NCI-H345 treated with DMSO at 0.1 percent for 48 hours (cell line): ENCODE measurements at regions not wholly inside any gene's neighbourhood (a gene's known extent, or its start where the extent isn't known, plus 50 kb on each side); places are given as distances from the start of the nearest gene placed in this dataset.

Experiments
- DNase-seq: peaks from one replicate; lab custom pipeline; 2025; ENCODE audit not compliant: unreplicated experiment; lab: John Stamatoyannopoulos, UW

DNA sequence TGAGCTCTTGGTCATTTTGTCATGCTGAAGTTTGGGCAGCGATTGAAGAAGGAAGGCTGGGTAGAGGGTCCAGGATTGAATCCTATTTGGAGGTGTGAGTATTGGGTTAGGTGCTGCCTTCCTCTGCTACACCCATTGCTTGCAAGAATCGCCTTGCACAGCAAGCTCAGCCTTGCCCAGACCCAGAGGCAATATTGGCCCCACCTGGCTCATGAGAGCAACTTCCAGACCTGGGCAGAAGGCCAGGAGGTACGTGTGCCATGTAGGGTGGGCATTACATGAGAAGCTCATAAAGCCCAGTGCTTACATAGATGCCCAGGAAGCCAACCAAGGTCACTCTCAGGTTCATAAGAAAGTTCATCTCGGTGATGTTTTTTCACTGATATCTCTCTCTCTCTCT is 718.0 kb downstream of the EFNB2 start:
- no peak for DNase-seq

DNA sequence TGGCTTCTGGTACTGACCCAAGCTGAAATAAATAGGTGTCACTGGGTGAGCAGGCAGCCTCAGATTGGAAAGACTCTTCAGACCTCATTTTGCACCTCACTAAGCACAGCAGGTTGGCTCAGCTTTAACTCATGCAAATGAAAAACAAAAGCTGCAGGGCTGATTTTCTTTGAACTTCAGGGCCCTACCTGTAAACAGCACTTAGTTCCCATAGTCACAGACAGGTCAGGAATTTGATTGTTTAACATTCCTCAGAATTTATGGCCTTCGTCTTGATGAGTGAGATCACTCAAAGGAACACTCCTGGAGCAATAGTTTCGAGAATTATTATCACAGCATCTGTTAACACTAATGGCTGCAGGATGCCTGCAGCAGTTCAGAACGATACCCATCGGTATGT is 718.5 kb downstream of the EFNB2 start:
- DNase-seq: no peak

DNA sequence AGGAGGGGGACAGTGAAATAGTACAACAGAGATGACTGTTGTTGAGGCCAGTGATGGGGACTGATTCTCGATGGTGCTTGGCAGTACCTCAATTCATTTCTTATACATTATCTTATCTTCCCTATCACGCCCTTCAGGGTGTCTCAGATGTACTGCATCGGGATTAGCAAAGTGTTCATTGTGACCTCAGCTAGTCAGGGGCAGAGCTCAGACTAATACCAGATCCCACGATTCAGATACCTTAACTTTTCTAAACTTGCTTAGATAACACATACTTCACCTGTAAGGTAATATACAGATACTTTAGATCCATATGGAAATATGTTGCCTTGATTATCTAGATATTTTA is 720.6 kb downstream of the EFNB2 start:
- DNase-seq: no peak

DNA sequence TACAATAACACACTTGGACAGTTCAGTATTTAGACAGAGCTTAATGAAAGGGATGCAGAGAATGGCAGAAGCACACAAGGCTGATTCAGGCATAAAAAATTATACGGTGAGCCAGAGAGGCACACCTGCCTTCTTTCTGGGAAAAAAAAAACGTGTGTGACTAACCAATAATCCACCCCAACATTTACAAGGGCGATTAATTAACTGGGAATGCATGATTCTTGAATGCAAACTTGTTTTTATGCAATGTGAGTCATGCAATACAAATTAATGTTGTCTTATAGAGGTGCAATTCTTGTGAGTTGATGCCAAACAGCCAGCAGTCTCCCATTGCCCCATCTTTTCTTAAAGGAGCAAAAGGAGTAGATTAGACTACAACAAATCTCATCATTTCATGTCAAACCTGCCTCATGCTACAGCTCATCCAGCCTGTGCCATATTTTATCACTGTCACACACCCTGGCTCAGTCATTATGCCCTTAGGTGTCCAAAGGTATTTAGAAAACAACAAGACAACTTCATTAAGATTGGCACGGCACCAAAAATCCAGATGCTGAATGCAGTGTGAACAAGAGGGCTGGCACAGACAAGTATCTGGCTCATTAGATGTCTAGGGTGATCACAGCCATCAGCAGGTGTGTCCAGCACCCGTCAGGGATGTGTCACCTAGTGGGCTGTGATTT is 721.1 kb downstream of the EFNB2 start:
- DNase-seq: no peak

DNA sequence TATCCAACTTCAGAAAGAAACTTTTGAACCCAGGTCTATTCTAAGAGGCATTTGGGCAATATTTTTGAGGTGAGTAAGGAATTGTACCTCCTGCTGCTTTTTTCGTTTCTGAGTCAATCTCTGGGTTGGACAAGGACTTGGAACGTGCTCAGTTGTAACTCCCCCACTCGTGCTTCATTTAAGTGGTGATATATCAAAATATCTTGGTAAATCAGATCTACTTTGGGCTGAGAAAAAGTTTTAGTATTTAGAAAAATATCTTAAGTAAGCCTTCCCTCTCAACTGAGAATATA is 728.9 kb downstream of the EFNB2 start:
- DNase-seq: no peak

DNA sequence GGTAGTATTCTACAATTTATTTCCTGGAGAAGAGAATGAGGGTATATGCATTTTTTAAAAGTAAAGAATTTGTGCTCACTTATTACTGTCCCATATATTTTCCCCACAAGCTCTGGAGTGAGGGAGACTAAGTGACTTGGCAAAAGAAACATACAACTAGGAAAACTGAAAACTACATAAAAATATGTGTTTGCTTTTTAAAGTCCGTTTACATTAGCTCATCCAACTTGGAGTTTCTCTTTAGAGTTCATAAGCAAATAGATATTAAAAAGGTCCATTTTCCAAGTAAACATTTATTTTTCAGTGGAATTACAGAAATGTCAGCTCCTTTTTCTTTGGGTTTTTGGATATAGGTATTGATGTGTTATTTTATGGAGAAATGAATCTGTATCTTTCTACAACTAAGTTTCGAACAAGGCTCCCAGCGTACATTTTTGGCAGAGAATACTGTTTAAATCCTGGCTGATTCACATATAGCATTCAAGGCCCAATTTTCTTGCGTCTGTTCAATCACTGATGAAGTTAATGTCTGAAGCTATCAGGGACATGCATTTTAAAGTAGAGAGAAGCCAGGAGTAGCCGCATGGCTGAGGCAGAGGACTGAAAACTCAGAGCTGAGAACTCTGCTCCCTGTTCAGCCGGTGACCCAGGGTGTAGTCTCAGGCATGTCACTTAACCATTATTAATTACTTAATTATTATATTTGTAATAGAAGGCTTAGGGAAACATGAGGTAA is 729.4 kb downstream of the EFNB2 start:
- no peak for DNase-seq

DNA sequence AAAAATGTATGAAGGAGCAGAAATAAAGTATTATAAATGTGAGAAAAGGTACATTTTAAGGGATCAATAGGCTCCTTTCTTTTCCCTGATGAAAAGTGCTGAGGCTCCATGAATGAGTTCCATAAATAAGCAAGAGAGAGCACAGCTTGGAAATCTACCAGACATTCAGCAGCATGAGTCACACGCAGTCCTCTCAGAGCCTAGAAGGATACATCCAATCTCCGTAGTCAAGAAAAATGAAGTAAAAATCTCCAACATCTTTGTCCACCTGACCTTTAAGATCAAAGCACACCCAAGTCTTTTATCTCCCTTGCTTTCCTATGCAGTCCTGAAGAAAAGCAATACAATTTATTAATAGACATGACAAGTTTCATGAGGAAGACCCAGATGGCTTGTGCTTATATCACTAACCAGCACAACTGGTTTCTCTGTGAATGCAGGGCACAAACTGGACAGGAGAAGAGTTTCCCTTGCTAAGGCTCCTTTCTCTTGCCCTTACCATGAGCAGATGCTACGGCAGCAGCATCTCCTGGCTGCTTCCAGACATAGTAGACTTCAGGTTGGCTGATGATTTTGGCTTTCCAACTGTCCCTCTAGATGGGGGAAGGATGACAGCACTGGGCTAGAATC is 730.8 kb downstream of the EFNB2 start:
- no peak for DNase-seq

DNA sequence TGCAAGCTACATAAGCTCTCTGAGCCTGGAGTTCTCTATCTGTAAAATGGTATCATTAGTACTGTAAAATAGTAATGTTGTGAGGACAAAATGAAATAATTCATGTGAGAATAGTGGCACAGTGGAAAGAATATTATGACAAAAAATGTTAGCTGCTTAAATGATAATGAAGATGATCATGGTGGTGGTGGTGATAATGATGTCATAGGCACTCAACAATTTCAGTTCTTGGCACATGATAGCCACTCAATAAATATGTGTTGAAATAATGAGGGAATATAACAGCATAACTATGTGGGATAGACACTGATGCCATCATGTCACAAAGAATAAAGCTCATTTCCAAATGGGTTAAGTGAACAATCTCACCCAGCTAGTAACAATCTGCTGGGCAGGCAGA is 736.3 kb downstream of the EFNB2 start:
- no peak for DNase-seq

DNA sequence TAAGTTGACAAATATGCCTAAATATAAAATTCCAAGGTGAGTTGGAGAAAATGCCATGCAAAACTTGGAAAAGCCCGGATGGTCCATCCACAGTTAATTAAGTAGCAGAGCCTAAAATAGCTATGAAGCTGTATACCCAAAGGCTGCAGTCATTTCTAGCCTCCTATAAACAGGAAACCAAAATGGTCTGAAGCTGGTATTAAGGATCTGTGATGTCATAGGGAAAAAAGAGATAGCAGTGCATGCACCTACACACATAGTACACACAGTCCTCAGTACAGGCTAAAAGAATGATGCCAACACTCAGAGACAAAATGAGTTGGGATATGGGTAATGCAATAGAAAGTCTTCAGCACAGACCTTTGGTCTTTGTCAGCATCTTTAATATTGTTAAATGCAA is 736.9 kb downstream of the EFNB2 start:
- no peak for DNase-seq

DNA sequence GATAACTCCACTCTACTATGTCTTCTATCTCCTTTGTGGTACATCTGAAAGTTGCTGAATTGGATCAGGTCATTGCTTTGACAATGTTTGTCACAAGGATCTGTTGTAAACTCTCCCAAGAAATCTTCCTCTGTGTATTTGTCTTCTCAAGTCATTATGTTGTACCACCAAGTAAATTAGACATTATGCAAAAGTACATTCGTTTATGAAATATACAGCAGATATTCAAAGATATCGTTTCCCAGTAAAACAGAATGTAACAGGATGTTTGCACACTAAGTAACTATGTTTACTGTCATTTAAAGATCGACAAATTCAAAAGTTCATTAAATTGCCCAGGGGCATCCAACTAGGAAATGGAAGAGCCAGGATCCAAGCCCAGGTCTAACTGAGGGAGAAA is 739.4 kb downstream of the EFNB2 start:
- DNase-seq: no peak

DNA sequence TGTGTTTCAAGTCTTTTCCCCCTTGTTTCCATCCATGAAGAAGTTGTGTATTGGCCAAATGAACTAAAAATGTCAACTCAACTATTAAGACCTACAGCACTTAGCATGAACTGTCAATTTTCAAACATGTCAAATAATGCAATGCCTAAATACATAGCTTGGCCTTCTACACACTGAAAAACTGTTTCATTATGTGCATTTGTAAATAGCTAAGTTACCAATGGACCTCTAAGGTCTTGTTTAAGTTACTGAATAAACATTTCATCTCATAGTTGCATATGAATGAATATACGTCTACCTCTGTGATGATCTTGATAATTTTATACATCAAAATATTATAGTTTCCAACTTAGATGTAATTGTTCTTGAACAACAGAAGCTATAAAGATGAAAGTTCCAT is 744.5 kb downstream of the EFNB2 start:
- DNase-seq: no peak

DNA sequence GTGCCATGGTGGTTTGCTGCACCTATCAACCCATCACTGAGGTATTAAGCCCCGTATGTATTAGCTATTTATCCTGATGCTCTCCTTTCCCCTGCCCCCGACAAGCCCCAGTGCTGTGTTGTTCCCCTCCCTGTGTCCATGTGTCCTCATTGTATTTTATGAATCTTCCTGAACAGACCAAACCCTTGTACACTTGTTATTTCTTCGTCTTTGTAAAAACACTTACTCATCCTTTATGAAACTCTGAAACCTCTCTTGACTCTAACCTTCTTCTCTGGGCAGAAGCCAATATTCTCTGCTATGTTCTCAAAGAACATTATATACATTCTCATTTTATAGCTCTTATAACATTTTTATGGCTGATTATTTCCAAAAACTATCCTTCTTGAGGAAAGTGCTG is 746.9 kb downstream of the EFNB2 start:
- DNase-seq: no peak

DNA sequence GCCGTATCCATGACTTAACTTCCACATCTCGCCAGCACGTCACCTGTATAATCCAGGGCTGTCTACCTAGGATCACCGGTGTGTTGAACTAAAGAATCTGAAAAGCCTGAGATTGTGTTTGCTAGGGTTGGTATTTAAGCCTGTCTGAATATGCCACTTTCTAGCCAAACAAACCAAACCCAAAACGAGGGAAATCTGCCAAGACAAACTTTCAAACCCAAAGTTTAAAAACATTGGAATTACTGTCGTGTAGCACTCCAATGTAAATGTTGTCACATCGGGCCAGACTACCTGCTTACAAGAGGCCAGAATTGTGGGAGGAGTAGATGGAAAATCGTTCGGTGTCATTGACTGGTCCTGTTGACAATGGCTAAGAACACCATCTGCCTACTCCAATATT is 747.8 kb downstream of the EFNB2 start:
- DNase-seq: no peak

DNA sequence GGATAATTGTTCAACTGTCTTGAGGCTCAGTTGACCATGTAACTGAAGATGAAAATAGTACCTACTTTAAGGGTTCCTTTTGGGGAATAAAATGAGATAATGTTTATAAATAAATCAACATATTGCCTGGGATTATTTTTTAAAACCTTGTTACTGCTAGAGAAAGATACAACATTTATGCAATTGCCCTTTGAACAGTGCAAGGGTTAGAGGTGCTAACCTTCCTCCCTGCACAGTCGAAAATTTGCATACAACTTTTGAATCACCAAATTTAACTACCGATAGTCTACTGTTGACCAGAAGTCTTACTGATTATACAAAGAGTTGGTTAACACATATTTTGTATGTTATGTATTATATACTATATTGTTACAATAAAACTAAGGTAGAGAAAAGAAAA is 750.0 kb downstream of the EFNB2 start:
- no peak for DNase-seq

DNA sequence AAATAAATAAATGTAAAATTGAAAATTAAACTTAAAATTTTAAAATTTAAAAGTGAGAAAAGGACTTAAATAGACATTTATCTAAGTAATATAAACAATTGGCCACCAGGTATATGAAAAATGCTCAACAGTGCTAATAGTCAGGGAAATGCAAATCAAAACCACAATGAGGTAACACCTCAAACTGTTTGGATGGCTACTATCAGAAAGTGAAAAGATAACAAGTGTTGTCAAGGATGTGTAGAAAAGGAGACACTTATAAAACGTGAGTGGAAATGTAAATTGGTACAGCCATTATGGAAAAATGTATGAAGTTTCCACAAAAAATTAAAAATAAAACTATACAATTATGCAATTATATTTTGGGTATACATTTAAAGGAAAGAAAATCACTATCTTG is 752.2 kb downstream of the EFNB2 start:
- DNase-seq: no peak

DNA sequence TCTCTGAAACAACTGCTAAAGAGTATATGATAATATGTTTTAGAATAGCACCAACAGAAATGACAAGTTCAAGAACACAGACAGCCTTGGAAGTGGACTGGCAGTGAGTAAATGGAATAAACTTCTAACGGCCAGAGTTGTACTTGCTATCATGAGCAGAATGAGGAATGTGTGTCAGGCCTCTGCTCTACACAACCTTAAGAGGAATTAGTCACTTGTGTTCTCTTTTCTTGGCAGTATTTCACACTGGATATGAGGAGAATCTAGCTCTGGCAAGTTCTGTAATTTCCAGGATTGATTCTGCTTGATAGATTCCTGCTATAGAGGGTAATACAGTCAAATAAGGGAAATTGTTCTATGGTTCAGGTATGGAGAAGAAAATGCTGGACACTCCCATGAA is 757.3 kb downstream of the EFNB2 start:
- DNase-seq: no peak

DNA sequence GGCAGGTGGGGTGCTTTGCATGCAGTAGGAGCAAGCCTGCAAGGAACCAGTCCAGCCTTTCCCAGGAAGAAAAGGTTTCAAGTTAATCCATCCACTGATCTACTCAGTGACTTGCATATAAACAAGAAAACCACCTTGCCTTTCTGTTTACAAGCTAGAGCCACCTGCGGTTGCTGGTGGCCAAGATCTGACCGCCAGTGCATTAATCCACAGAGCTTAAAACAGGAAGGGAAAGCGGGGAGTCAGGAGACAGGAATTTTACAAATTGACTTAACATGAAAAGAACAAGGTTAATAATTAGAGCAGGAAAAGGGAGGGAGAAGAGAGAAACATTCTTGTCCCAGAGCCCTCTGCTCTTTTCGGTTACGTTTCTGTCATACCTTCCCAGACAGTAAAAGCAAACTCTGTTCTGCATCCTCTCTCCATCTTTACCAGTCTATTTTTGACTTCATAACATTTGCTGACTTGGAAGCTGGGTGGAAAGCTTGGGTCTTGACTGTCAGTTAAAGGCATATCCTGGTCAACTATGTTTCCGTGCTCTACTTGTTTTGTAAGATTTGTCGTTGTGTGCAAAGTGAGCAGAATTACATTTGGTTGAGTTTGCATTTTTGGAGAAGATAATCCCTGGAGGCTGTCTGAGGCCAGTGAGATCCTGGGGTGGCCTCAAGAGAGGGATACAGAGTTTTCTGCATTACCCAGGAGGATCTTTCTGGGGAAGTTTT is 760.6 kb downstream of the EFNB2 start:
- no peak for DNase-seq

DNA sequence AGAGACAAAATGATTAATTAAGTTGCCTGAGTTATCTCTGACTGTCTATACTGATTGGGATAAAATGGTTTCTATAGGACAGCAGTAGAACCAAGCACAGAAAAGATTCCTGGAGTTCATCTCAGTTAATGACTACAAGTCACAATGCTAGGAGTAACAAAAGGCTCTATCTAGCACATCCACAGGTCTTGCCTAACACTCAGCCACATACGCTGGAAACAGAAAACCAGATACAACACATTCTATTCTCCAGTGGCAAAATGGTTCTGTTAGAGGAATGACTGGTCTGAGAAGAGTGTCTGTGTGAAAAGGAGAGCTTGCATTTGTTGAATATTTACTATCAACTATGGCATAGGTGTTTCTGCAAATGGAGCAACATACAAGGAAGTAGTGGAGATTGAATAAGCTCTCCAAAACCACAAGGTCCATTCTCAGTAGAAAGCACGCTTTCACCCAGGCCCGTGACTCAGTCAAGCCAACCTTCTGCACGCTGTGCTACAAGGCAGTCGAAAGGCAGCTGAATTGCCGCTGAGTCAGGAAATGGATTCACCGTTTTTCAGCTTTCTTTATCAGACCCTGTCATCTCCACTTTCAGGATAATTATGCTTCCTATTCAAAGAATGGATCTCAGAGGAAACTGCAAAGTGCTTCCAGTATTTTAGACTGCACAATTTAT is 761.5 kb downstream of the EFNB2 start:
- DNase-seq: no peak

DNA sequence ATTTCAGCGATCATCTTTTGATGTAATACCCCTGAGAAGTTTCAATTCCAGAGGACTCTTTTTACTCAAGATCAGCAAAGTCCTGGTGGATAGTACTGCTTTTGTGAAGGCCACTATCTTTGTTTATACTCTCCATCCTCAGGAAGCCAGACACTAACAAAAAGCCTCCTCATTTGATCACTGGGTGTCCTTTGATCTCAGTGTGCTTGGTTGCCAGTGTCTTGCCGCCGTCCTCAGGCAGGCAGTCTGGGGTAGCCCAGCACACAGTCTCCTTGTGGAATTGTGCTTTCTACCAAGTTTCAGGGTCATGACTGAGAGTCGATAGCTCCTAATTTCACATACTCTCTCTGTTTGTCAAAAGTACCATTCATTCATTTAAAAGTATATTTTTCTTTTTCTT is 762.2 kb downstream of the EFNB2 start:
- DNase-seq: no peak

DNA sequence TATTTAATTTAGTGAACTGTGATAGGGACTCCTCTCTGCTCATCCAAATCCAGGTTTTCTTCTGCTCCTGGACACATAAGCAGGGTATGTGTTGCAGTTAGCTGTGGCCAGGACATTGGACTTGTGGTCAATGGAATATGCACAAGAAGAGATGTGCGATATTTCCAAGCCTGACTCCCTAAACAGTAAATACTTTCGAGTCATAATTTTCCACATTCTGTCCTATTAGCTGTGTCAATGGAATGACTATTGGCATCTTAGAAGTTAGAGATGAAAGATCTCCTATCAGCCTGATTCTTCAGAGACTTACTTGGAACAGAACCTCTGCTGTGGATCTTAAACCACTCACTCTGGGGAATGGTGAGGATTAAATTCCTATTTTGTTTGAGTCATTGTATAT is 771.0 kb downstream of the EFNB2 start:
- no peak for DNase-seq

DNA sequence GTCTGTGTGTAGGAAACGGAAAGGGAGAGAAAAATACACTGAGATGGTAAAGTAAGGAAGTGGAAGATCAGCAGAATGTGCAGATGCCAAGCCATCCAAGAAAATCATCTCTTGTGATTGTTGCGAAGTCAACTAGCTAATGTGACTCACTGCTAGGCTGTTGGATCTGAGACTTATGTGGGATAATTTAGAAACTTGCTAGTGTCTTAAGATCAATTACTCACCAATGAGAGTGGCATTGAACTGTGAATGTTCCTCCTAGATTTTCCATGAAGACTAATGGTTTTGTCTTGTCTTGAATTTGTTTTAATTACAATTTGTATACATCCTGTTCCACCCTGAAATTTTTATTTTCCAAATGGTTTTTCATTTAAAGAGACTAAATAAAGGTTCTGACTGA is 771.6 kb downstream of the EFNB2 start:
- no peak for DNase-seq

DNA sequence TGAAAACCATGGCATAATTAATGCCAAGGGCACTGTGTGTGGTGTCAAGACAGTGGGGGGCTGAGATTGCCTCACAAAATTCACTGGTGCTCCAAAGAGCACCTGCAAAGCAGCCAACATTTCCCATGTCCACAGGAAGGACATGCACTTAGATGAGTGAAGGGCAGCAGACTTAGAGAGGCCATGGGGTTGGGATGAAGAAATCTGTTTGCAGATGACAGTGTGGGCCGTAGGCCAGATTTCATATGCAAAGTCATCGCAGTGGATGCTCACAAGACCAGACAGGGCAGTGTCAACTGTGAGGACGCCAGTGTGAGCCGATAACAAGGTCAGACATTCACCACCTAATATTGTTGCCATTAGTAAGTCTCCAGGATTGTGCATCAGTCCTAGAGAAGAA is 773.4 kb downstream of the EFNB2 start:
- DNase-seq: no peak
